DOHH2 (cell line): ENCODE measurements at regions not wholly inside any gene's neighbourhood (a gene's known extent, or its start where the extent isn't known, plus 50 kb on each side); places are given as distances from the start of the nearest gene placed in this dataset.

Source experiments
- H3F3A ChIP-seq: fragments of 200-600 bp; sonication (generic), shearing (Covaris generic); 2 replicates; pipeline ENCODE4 v1.6.0; 2016; ENCODE audit warnings: antibody characterized with exemption, mild to moderate bottlenecking; ENCODE audit not compliant: control insufficient read depth, insufficient read depth
- H3K27ac ChIP-seq: fragments of 200-600 bp; sonication (generic); 2 replicates; pipeline ENCODE4 v1.5.1; 2014; ENCODE audit warnings: low read depth, mild to moderate bottlenecking, low read length, moderate library complexity
- H3K27me3 ChIP-seq: fragments of 200-600 bp; sonication (generic); 2 replicates; pipeline ENCODE4 v1.6.1; 2014; ENCODE audit warnings: mild to moderate bottlenecking, low read length, mixed read lengths; ENCODE audit not compliant: control insufficient read depth
- H3K36me3 ChIP-seq: fragments of 200-600 bp; sonication (generic); 2 replicates; pipeline ENCODE4 v1.6.1; 2014; ENCODE audit warnings: mild to moderate bottlenecking, low read length, moderate library complexity, mixed read lengths; ENCODE audit not compliant: control insufficient read depth
- H3K4me1 ChIP-seq: fragments of 200-600 bp; sonication (generic); 2 replicates; pipeline ENCODE4 v1.6.1; 2014; ENCODE audit warnings: mild to moderate bottlenecking, low read length, mixed read lengths; ENCODE audit not compliant: control insufficient read depth
- H3K4me2 ChIP-seq: fragments of 200-600 bp; sonication (generic); 2 replicates; pipeline ENCODE4 v1.6.0; 2014; ENCODE audit warnings: mild to moderate bottlenecking, low read length, moderate library complexity
- H3K4me3 ChIP-seq: fragments of 200-600 bp; sonication (generic); 2 replicates; pipeline ENCODE4 v1.5.1; 2014; ENCODE audit warnings: mild to moderate bottlenecking, low read length, mixed read lengths
- H3K79me2 ChIP-seq: fragments of 200-600 bp; sonication (generic); 2 replicates; pipeline ENCODE4 v1.6.1; 2014; ENCODE audit warnings: mild to moderate bottlenecking, low read length, mixed read lengths; ENCODE audit not compliant: control insufficient read depth
- H3K9me2 ChIP-seq: fragments of 200-600 bp; sonication (generic); replicated peaks from 2 replicates; pipeline ENCODE4 v1.6.1; 2014; ENCODE audit warnings: mild to moderate bottlenecking, low read length, mixed read lengths; ENCODE audit not compliant: control insufficient read depth
- H3K9me3 ChIP-seq: fragments of 200-600 bp; sonication (generic); 2 replicates; pipeline ENCODE4 v1.6.1; 2014; ENCODE audit warnings: antibody characterized with exemption, low read length, mixed read lengths; ENCODE audit not compliant: control insufficient read depth, insufficient read depth
- H4K20me1 ChIP-seq: fragments of 200-600 bp; sonication (generic); 2 replicates; pipeline ENCODE4 v1.6.0; 2014; ENCODE audit warnings: low read depth, mild to moderate bottlenecking, antibody characterized with exemption, low read length, moderate library complexity; ENCODE audit not compliant: control insufficient read depth, insufficient read depth
- CTCF ChIP-seq: fragments of 200-600 bp; sonication (generic); IDR thresholded peaks from one replicate; pipeline ENCODE4 v1.5.1; 2014; ENCODE audit warnings: antibody characterized with exemption, mild to moderate bottlenecking, low read depth, low read length; ENCODE audit not compliant: poor library complexity, severe bottlenecking
- EZH2phosphoT487 ChIP-seq: fragments of 200-600 bp; sonication (generic); IDR thresholded peaks from 2 replicates; pipeline ENCODE4 v1.6.1; 2017; ENCODE audit warnings: borderline replicate concordance, mild to moderate bottlenecking, antibody characterized with exemption, low read length, moderate library complexity, mixed read lengths

DNA sequence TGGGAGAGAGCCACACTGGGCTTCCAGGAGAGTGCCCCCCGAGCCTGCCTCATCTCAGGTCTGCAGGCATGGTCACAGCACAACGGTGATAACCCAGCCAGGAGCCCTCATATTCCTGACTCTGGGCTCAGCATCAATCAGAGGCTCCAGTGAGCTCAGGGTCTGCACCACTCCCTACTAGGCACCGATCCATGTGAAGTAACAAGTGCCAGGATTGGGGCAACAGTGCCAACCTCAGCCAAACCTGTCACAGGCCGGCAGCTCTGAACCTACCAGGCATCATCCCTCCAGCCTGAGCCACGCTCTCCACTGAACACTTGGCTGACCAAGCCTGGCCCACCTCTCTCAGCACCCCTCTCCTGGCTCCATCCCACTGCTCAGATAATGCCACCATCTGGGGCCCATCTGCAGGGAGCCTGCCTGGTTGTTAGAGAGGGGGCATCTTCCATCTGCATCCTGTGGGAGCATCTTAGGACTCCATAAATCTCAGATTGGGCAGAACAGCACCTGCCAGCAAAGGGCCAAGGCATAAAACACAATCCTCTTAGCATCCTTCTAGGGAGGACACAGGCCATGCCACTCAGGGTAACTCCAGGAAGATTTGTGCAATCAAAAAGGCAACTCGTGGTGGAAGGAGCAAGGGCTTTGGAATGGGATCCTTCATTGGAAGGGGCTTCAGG lies 213.7 kb upstream of the CSF3R start:
- no peaks in the 10 kb centered on the region for H3K9me2 ChIP-seq
- peaks cover 8% of the 10 kb centered on the region; the same call in 1 of the 2 replicates for H3K27me3 ChIP-seq
- no peaks in the 10 kb centered on the region for H3K9me3 ChIP-seq
- no peak overlapping the region for H3K4me3 ChIP-seq
- no peak overlapping the region for H3K4me2 ChIP-seq
- no peaks in the 10 kb centered on the region for H3K36me3 ChIP-seq
- no peaks in the 10 kb centered on the region for H4K20me1 ChIP-seq
- H3K79me2 ChIP-seq, result no peaks in the 10 kb centered on the region
- H3F3A ChIP-seq, result no peaks in the 10 kb centered on the region
- H3K27ac ChIP-seq, result no peak overlapping the region
- H3K4me1 ChIP-seq, result no peaks in the 10 kb centered on the region
- TF ChIP-seq EZH2phosphoT487 (no peak), CTCF (no peak)

- no peaks in the 10 kb centered on the region for H3K9me2 ChIP-seq
- H3K27ac ChIP-seq, result no peak overlapping the region
- H3K79me2 ChIP-seq, result no peaks in the 10 kb centered on the region
- TF ChIP-seq CTCF (no peak), EZH2phosphoT487 (no peak)
- peaks cover 10% of the 10 kb centered on the region; the same call in 1 of the 2 replicates for H3K27me3 ChIP-seq
- H3F3A ChIP-seq, result no peaks in the 10 kb centered on the region
- H3K4me1 ChIP-seq, result no peaks in the 10 kb centered on the region
- no peaks in the 10 kb centered on the region for H3K36me3 ChIP-seq
- H3K4me2 ChIP-seq, result no peak overlapping the region
- H4K20me1 ChIP-seq, result no peaks in the 10 kb centered on the region
- H3K9me3 ChIP-seq, result no peaks in the 10 kb centered on the region
- no peak overlapping the region for H3K4me3 ChIP-seq
Observed at GRCh38 chr1:36693603-36694002, 210.9 kb upstream of the CSF3R start.

DNA sequence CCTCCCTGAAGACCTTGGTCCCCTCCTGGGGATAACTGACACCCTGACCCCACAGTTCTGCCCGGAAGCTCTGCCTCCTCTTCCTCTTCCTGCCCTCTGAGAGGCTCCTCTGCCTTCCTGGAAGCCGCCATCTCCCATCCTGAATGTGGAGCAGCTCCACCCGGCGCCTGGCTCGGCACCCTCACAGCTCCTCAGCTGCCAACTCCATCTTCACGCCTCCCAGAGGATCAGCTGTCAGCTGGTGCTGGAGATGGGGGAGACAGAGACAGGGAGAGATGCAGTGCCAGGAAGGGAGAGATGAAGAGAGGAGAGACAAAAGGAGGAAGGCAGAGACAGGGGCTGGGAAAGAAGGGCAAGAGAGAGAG lies 210.4 kb upstream of the CSF3R start:
- Histone ChIP-seq H3K4me3 (no peak overlapping the region), H3K36me3 (no peaks in the 10 kb centered on the region), H3F3A (no peaks in the 10 kb centered on the region), H3K27me3 (peaks cover 10% of the 10 kb centered on the region; the same call in 1 of the 2 replicates), H3K9me3 (no peaks in the 10 kb centered on the region), H3K4me1 (no peaks in the 10 kb centered on the region), H3K79me2 (no peaks in the 10 kb centered on the region), H3K4me2 (no peak overlapping the region), H4K20me1 (no peaks in the 10 kb centered on the region), H3K9me2 (no peaks in the 10 kb centered on the region), H3K27ac (no peak overlapping the region)
- TF ChIP-seq EZH2phosphoT487 (no peak), CTCF (no peak)
